ENCODE measurements at regions not wholly inside any gene's neighbourhood (a gene's known extent, or its start where the extent isn't known, plus 50 kb on each side); places are given as distances from the start of the nearest gene placed in this dataset.

GRCh38 chr1:57901208-57901919 is 477.5 kb upstream of the DAB1 start:
- H3K27ac Mint-ChIP-seq: peak overlapping the region; percentile 84
- no peak overlapping the region for H3K4me3 Mint-ChIP-seq
- H3K36me3 Mint-ChIP-seq (ENCODE audit: low read depth): no peaks in the 10 kb centered on the region
- no peak for TF ChIP-seq CTCF (IDR thresholded peaks at IDR 0.05)
- no peaks in the 10 kb centered on the region for H3K9me3 Mint-ChIP-seq
- H3K27me3 Mint-ChIP-seq (ENCODE audit: low read depth, poor library complexity): peaks cover 2% of the 10 kb centered on the region
- no peak for DNase-seq
- peaks cover 19% of the 10 kb centered on the region for H3K4me1 Mint-ChIP-seq

DNA sequence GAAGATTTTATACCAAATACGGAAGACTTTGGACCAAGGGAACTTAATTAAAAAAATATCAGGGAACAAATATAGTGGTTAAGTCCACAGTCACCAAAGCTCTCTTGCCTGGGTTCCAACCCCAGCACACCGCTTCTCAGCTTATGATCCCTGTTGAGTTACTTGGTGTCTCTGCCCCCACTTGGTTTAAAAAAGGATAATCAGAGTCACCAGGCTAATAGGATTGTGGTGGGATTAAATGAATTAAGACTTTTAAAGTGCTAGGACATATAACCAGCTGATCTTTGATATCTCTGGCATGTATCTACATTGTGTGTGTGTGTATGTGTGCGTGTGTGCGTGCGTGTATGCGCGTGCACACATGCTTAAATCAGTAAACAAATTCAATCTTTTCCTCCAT is 474.7 kb upstream of the DAB1 start:
- no peak for TF ChIP-seq CTCF (IDR thresholded peaks at IDR 0.05)
- Mint-ChIP-seq H3K27ac (no peak overlapping the region), H3K36me3 (ENCODE audit: low read depth) (no peaks in the 10 kb centered on the region), H3K4me3 (no peak overlapping the region), H3K9me3 (no peaks in the 10 kb centered on the region), H3K27me3 (ENCODE audit: low read depth, poor library complexity) (no peaks in the 10 kb centered on the region), H3K4me1 (peaks cover 26% of the 10 kb centered on the region)
- DNase-seq: no peak

DNA sequence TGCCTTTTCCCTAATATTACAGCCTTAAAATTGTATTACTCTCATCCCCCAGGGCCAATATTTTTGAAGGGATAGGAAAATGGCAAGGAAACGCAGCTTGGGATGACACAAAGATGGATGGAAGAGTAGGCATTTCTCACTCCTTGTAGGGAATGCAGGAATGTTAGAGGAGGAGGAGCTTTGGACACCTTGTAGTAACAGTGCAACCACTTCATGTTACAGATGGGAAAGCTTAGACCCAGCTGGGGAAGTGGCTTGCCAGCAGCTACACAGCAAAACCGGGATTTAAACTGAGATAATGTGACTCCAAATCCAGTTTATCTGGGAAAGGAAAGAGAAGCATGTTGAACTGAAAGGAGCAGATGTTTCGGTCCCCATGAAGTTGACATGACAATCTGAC is 473.7 kb upstream of the DAB1 start:
- no peaks in the 10 kb centered on the region for H3K36me3 Mint-ChIP-seq (ENCODE audit: low read depth)
- DNase-seq: no peak
- TF ChIP-seq CTCF (IDR thresholded peaks at IDR 0.05): no peak
- H3K4me1 Mint-ChIP-seq: peaks cover 26% of the 10 kb centered on the region
- no peaks in the 10 kb centered on the region for H3K9me3 Mint-ChIP-seq
- H3K27me3 Mint-ChIP-seq (ENCODE audit: low read depth, poor library complexity): no peaks in the 10 kb centered on the region
- H3K27ac Mint-ChIP-seq: no peak overlapping the region
- H3K4me3 Mint-ChIP-seq: no peak overlapping the region

DNA sequence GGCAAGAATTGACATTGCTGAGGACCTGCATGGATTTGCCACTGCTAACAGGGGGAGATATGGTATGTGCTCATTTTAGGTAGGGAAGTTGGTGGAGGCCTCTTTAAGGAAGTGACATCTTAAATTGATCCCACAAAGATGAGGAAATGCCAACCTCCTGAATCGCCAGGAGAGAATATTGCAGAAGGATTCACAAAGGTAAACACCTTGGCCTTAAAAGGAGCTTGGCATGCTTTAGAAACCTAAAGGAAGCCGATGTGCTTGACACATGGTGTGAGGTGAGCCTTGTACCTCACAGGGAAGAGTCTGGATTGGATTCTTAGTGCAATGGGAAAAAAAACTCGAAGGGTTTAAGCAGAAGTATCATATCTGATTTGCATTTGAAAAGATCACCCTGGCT is 470.5 kb upstream of the DAB1 start:
- TF ChIP-seq CTCF (IDR thresholded peaks at IDR 0.05): no peak
- no peak for DNase-seq

DNA sequence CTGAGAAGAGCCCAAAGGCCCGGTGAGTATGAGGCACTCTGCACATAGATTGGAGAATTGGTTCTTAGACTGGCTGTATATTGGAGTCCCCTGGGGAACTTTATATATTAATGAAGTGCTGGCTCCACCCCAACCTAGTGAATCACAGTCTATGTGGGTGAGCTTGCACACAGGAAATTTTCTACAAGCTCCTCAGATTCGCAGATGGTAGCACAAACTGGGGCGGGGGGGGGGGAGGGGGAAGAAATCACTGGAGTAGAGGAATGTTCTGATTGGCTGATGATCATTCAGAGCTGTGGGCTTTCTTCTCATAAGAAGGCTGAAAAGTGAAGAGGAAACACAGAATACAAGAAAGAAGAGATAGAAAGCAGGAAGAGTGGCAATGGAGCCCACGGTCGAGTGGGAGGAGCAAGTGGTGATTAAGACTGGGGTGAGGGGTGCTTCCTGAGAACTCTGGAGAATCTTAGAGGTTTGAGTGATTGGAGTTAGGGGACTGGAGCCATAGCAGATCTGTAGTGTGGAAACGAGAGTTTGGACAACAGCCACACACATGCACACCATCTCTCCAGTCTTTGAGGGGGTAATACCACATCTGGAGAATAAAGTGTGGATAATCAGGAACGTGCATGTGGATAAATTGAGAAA is 465.9 kb upstream of the DAB1 start:
- Mint-ChIP-seq H3K27ac (no peak overlapping the region), H3K4me3 (no peak overlapping the region), H3K4me1 (peaks cover 24% of the 10 kb centered on the region), H3K36me3 (ENCODE audit: low read depth) (no peaks in the 10 kb centered on the region), H3K9me3 (no peaks in the 10 kb centered on the region), H3K27me3 (ENCODE audit: low read depth, poor library complexity) (no peaks in the 10 kb centered on the region)
- DNase-seq: no peak
- no peak for TF ChIP-seq CTCF (IDR thresholded peaks at IDR 0.05)

More for the DNA sequence above, 470.5 kb upstream of the DAB1 start:
- H3K4me1 Mint-ChIP-seq: peaks cover 17% of the 10 kb centered on the region
- no peaks in the 10 kb centered on the region for H3K9me3 Mint-ChIP-seq
- H3K27me3 Mint-ChIP-seq (ENCODE audit: low read depth, poor library complexity): no peaks in the 10 kb centered on the region
- H3K4me3 Mint-ChIP-seq: no peak overlapping the region
- H3K36me3 Mint-ChIP-seq (ENCODE audit: low read depth): no peaks in the 10 kb centered on the region
- H3K27ac Mint-ChIP-seq: no peak overlapping the region

All from nephron progenitor cell (in vitro differentiated cells).